Neural crest cell (in vitro differentiated cells): ENCODE measurements at regions not wholly inside any gene's neighbourhood (a gene's known extent, or its start where the extent isn't known, plus 50 kb on each side); places are given as distances from the start of the nearest gene placed in this dataset.
A peak's percentile ranks its signal among the peaks of the same experiment; 100 is the strongest.
"Not testable (repeated sequence)": the region's sequence is repeated elsewhere in the genome, so short reads cannot be mapped to it uniquely, and the experiment has no call there.

Source experiments
- DNase-seq: peaks from one replicate; pipeline ENCODE4 v3.0.0; 2021; ENCODE audit warnings: low read depth, mixed read lengths, low spot score
- H3K27ac Mint-ChIP-seq: one replicate; pipeline ENCODE4 v1.8.0; 2021; ENCODE audit warnings: mild to moderate bottlenecking, mixed read lengths; ENCODE audit not compliant: unreplicated experiment
- H3K27me3 Mint-ChIP-seq: 2 replicates; pipeline ENCODE4 v1.8.0; 2021; ENCODE audit warnings: low read depth, mild to moderate bottlenecking, mixed read lengths
- H3K36me3 Mint-ChIP-seq: 2 replicates; pipeline ENCODE4 v1.8.0; 2021; ENCODE audit warnings: low read depth, mild to moderate bottlenecking, mixed read lengths
- H3K4me1 Mint-ChIP-seq: 2 replicates; pipeline ENCODE4 v1.8.0; 2021; ENCODE audit warnings: mixed read lengths
- H3K4me3 Mint-ChIP-seq: one replicate; pipeline ENCODE4 v1.8.0; 2021; ENCODE audit warnings: mild to moderate bottlenecking, mixed read lengths
- H3K9me3 Mint-ChIP-seq: 2 replicates; pipeline ENCODE4 v1.8.0; 2021; ENCODE audit warnings: mixed read lengths
- CTCF ChIP-seq: fragments of 200-600 bp; sonication (generic); conservative IDR thresholded peaks from 2 replicates; pipeline ENCODE4 v1.5.0; 2021; ENCODE audit warnings: antibody characterized with exemption, mild to moderate bottlenecking

GRCh38 chr3:103227651-103228050 is 792.8 kb downstream of the ZPLD1 start:
- H3K4me1 Mint-ChIP-seq = no peaks in the 10 kb centered on the region
- no peaks in the 10 kb centered on the region for H3K9me3 Mint-ChIP-seq
- no peak for TF ChIP-seq CTCF
- H3K36me3 Mint-ChIP-seq = no peaks in the 10 kb centered on the region
- no peaks in the 10 kb centered on the region for H3K27me3 Mint-ChIP-seq
- no peak for DNase-seq
- no peak overlapping the region for H3K4me3 Mint-ChIP-seq
- no peak overlapping the region for H3K27ac Mint-ChIP-seq

- H3K9me3 Mint-ChIP-seq = peaks cover 4% of the 10 kb centered on the region
- H3K4me3 Mint-ChIP-seq = no peak overlapping the region
- no peak for TF ChIP-seq CTCF
- H3K4me1 Mint-ChIP-seq = peaks cover 4% of the 10 kb centered on the region
- no peak for DNase-seq
- no peak overlapping the region for H3K27ac Mint-ChIP-seq
- peaks cover 3% of the 10 kb centered on the region for H3K36me3 Mint-ChIP-seq
- H3K27me3 Mint-ChIP-seq = no peaks in the 10 kb centered on the region
Observed at GRCh38 chr3:103247459-103247858, 812.6 kb downstream of the ZPLD1 start.

GRCh38 chr3:103254827-103255226 is 820.0 kb downstream of the ZPLD1 start:
- not testable (repeated sequence) for H3K27ac Mint-ChIP-seq, DNase-seq, H3K36me3 Mint-ChIP-seq, H3K4me3 Mint-ChIP-seq, H3K27me3 Mint-ChIP-seq, H3K4me1 Mint-ChIP-seq
- peaks cover 15% of the 10 kb centered on the region for H3K9me3 Mint-ChIP-seq

- Mint-ChIP-seq H3K36me3 (no peaks in the 10 kb centered on the region), H3K27ac (no peak overlapping the region), H3K9me3 (peaks cover 8% of the 10 kb centered on the region), H3K27me3 (no peaks in the 10 kb centered on the region), H3K4me3 (no peak overlapping the region), H3K4me1 (no peaks in the 10 kb centered on the region)
- no peak for DNase-seq
- TF ChIP-seq CTCF = no peak
Observed at GRCh38 chr3:103269287-103269686, 834.5 kb downstream of the ZPLD1 start.

- Mint-ChIP-seq H3K36me3 (no peaks in the 10 kb centered on the region), H3K27me3 (no peaks in the 10 kb centered on the region), H3K27ac (no peak overlapping the region), H3K4me3 (no peak overlapping the region), H3K4me1 (no peaks in the 10 kb centered on the region), H3K9me3 (peaks cover 8% of the 10 kb centered on the region)
- no peak for DNase-seq
- no peak for TF ChIP-seq CTCF
Observed at GRCh38 chr3:103271575-103271974, 836.8 kb downstream of the ZPLD1 start.

- DNase-seq = no peak
- Mint-ChIP-seq H3K9me3 (peaks cover under 1% of the 10 kb centered on the region), H3K27me3 (no peaks in the 10 kb centered on the region), H3K36me3 (no peaks in the 10 kb centered on the region), H3K27ac (no peak overlapping the region), H3K4me3 (no peak overlapping the region), H3K4me1 (peaks cover 8% of the 10 kb centered on the region)
- TF ChIP-seq CTCF = peak; percentile 69
Observed at GRCh38 chr3:103295974-103296570, 861.3 kb downstream of the ZPLD1 start.

- H3K9me3 Mint-ChIP-seq, H3K27ac Mint-ChIP-seq, H3K4me1 Mint-ChIP-seq, H3K36me3 Mint-ChIP-seq, DNase-seq, H3K27me3 Mint-ChIP-seq, H3K4me3 Mint-ChIP-seq: not testable (repeated sequence)
Observed at GRCh38 chr3:103297502-103297901, 862.7 kb downstream of the ZPLD1 start.
